Endothelial cell of umbilical vein (primary cell): ENCODE measurements at regions not wholly inside any gene's neighbourhood (a gene's known extent, or its start where the extent isn't known, plus 50 kb on each side); places are given as distances from the start of the nearest gene placed in this dataset.

ENCODE experiments used
- BruUV-seq: library from RNA; stranded (reverse); fragments of 400-500 nt; replicated peaks from 2 replicates; lab custom pipeline; 2021; lab: Mats Ljungman, UMichigan
- CTCF ChIA-PET: fragments of 300-600, 350-600 bp; sonication (Branson Sonifier 250); formaldehyde crosslinking; loops from one replicate; lab custom pipeline; 2021; ENCODE audit warnings: antibody characterized with exemption, inconsistent platforms; lab: Charles Lee
- POLR2A ChIA-PET: fragments of 300-600, 350-600 bp; sonication (Branson Sonifier 250); formaldehyde crosslinking; loops from one replicate; lab custom pipeline; 2021; ENCODE audit warnings: antibody characterized with exemption, inconsistent platforms; lab: Charles Lee
- DNase-seq: peaks from one replicate; pipeline ENCODE4 v3.0.0-alpha.2; 2011; ENCODE audit warnings: low read depth, low spot score
- FAIRE-seq: peaks from 2 replicates; lab custom pipeline; 2011; peaks lifted over from hg19 to GRCh38; lab: Jason Lieb, UNC
- H2AFZ ChIP-seq: 2 replicates; pipeline ENCODE4 v1.6.0; 2012; ENCODE audit warnings: low read depth, low read length, control low read depth, inconsistent platforms
- H3K27ac ChIP-seq: 2 replicates; pipeline ENCODE4 v1.5.1; 2011; ENCODE audit warnings: low read depth, mild to moderate bottlenecking, control low read depth, low read length, moderate library complexity; ENCODE audit not compliant: insufficient read depth
- H3K27me3 ChIP-seq, 2 experiments: 2 replicates each; pipeline versions ENCODE4 v1.6.0 to v1.6.1; 2011; ENCODE audit warnings: low read length in 2 of 2, mixed read lengths in 1 of 2; ENCODE audit not compliant: control insufficient read depth in 2 of 2, insufficient read depth in 2 of 2
- H3K36me3 ChIP-seq, 2 experiments: 2 replicates in 1 of 2; 3 replicates in 1 of 2; pipeline ENCODE4 v1.5.1; 2011; ENCODE audit warnings: low read length in 2 of 2, mild to moderate bottlenecking in 1 of 2, moderate library complexity in 1 of 2; ENCODE audit not compliant: control insufficient read depth in 2 of 2, insufficient read depth in 2 of 2; ENCODE audit errors: extremely low read depth in 1 of 2
- H3K4me1 ChIP-seq: 3 replicates; pipeline ENCODE4 v1.5.1; 2011; ENCODE audit warnings: mild to moderate bottlenecking, low read length; ENCODE audit not compliant: control insufficient read depth, insufficient read depth; ENCODE audit errors: extremely low read depth
- H3K4me2 ChIP-seq: 2 replicates; pipeline ENCODE4 v1.6.1; 2011; ENCODE audit warnings: low read length, control low read depth, mixed read lengths; ENCODE audit not compliant: insufficient read depth
- H3K4me3 ChIP-seq, 3 experiments: fragments of 200-600 bp in 1 of 3; sonication (generic), shearing (Covaris generic) in 1 of 3; replicated peaks in 1 of 3; 2 replicates each; pipeline ENCODE4 v1.5.1; 2011 to 2016; ENCODE audit warnings: control low read depth in 3 of 3, low read length in 3 of 3, mild to moderate bottlenecking in 2 of 3, inconsistent platforms in 1 of 3, low read depth in 1 of 3, moderate library complexity in 1 of 3; ENCODE audit not compliant: insufficient read depth in 1 of 3
- H3K79me2 ChIP-seq: 2 replicates; pipeline ENCODE4 v1.6.0; 2012; ENCODE audit warnings: low read length, inconsistent platforms; ENCODE audit not compliant: control insufficient read depth, insufficient read depth
- H3K9ac ChIP-seq: replicated peaks from 2 replicates; pipeline ENCODE3; 2011; ENCODE audit warnings: low read length, control low read depth; ENCODE audit not compliant: insufficient read depth; ENCODE audit errors: extremely low read depth
- H3K9me1 ChIP-seq: replicated peaks from 3 replicates; pipeline ENCODE4 v1.6.0; 2011; ENCODE audit warnings: mild to moderate bottlenecking, low read length; ENCODE audit not compliant: control insufficient read depth, insufficient read depth; ENCODE audit errors: extremely low read depth
- H3K9me3 ChIP-seq: replicated peaks from 2 replicates; pipeline ENCODE4 v1.5.1; 2012; ENCODE audit warnings: low read length, inconsistent platforms; ENCODE audit not compliant: control insufficient read depth, insufficient read depth
- H4K20me1 ChIP-seq: replicated peaks from 2 replicates; pipeline ENCODE3; 2011; ENCODE audit warnings: mild to moderate bottlenecking, low read length; ENCODE audit not compliant: control insufficient read depth, insufficient read depth; ENCODE audit errors: extremely low read depth
- CTCF ChIP-seq, 2 donors: IDR thresholded peaks; 1 replicate in 1 of 2; 2 replicates in 1 of 2; pipeline ENCODE4 v1.5.1; 2011; ENCODE audit warnings: low read length in 2 of 2, mild to moderate bottlenecking in 2 of 2, moderate library complexity in 2 of 2, control low read depth in 1 of 2, inconsistent platforms in 1 of 2, low read depth in 1 of 2; ENCODE audit not compliant: insufficient read depth in 1 of 2; ENCODE audit errors: extremely low read depth in 1 of 2
- EZH2 ChIP-seq: IDR thresholded peaks from 2 replicates; pipeline ENCODE4 v1.6.1; 2012; ENCODE audit warnings: borderline replicate concordance, low read depth, mild to moderate bottlenecking, moderate library complexity, low read length, inconsistent platforms; ENCODE audit not compliant: severe bottlenecking
- GATA2 ChIP-seq: IDR thresholded peaks from 2 replicates; pipeline ENCODE4 v1.7.0; 2011; ENCODE audit warnings: low read depth, mild to moderate bottlenecking, moderate library complexity, mixed read lengths, low read length; ENCODE audit not compliant: insufficient read length, insufficient read depth
- JUN ChIP-seq: IDR thresholded peaks from 2 replicates; pipeline ENCODE4 v1.6.1; 2011; ENCODE audit warnings: borderline replicate concordance, low read depth; ENCODE audit not compliant: insufficient read length, insufficient read depth
- MYC ChIP-seq: IDR thresholded peaks from one replicate; pipeline ENCODE4 v1.6.1; 2011; ENCODE audit warnings: mild to moderate bottlenecking, low read depth, low read length
- POLR2A ChIP-seq: IDR thresholded peaks from 2 replicates; pipeline ENCODE4 v1.6.1; 2012; ENCODE audit warnings: low read depth, mild to moderate bottlenecking, control low read depth, low read length
- POLR2AphosphoS5 ChIP-seq: IDR thresholded peaks from 2 replicates; pipeline ENCODE4 v1.6.1; 2012; ENCODE audit warnings: low read depth, mild to moderate bottlenecking, control low read depth, low read length, moderate library complexity; ENCODE audit not compliant: insufficient read depth
- dilution Hi-C: fragments of 300-500 bp; cut with MboI; formaldehyde crosslinking; loops from one replicate; pipeline ENCODE4 v1.15.0; 2019; ENCODE audit warnings: low sequenced_read_pairs; ENCODE audit not compliant: extremely low pct_ligation_motif_present
- intact Hi-C: fragments of 100-400 bp; cut with micrococcal nuclease; formaldehyde crosslinking; loops from one replicate; pipeline ENCODE4 v1.10.0; 2022
- TF ChIP-seq, protein P1 (sequence below): IDR thresholded peaks from 2 replicates; pipeline ENCODE4 v1.6.1; 2011; ENCODE audit not compliant: insufficient read depth, insufficient read length

DNA sequence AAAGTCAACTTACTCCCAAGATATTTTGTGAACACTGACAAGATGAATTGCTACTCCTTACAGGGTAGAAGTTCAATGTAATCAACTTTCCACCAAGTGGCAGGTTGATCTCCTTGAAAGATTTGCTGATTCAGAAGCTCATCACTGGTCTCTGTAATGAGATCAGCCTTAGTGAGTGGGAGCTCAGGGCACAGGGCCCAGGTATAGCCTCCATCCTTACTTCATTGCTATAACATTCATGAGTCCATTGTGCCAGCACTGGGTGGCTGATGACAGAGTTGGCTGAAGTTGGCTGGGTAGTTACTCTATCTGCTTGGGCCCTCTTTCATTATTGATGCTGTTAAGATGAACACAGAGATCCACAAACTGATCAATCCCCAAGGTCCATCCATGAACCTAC, 379.0 kb downstream of the IRS1 start:
- Histone ChIP-seq H2AFZ (no peak overlapping the region), H3K27ac (no peak overlapping the region), H3K9ac (no peak overlapping the region), H3K4me3 (no peak overlapping the region), H3K79me2 (no peaks in the 10 kb centered on the region), H4K20me1 (no peaks in the 10 kb centered on the region), H3K4me1 (no peaks in the 10 kb centered on the region), H3K9me3 (no peaks in the 10 kb centered on the region), H3K9me1 (no peaks in the 10 kb centered on the region), H3K4me2 (no peak overlapping the region), H3K27me3 (no peaks in the 10 kb centered on the region), H3K36me3 (no peaks in the 10 kb centered on the region)
- FAIRE-seq (no peak), DNase-seq (no peak)
- BruUV-seq = no TSS peak
- CTCF ChIA-PET = no interaction called here
- intact Hi-C loops (no loop called here), dilution Hi-C loops (no loop called here)
- POLR2A ChIA-PET = no interaction called here
- TF ChIP-seq, protein P1, sequence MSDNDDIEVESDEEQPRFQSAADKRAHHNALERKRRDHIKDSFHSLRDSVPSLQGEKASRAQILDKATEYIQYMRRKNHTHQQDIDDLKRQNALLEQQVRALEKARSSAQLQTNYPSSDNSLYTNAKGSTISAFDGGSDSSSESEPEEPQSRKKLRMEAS = no peak
- TF ChIP-seq JUN = no peak
- TF ChIP-seq EZH2 = no peak
- TF ChIP-seq MYC = no peak
- no peak for TF ChIP-seq CTCF (IDR thresholded peaks at IDR 0.05; ENCODE audit: extremely low read depth in 1 of 2, insufficient read depth in 1 of 2, low read depth in 1 of 2, low read length in 2 of 2)

- ChIA-PET POLR2A (no interaction called here), CTCF (no interaction called here)
- BruUV-seq = no TSS peak
- Histone ChIP-seq H3K27ac (no peak overlapping the region), H2AFZ (no peak overlapping the region), H3K9ac (no peak overlapping the region), H3K79me2 (no peaks in the 10 kb centered on the region), H4K20me1 (no peaks in the 10 kb centered on the region), H3K4me1 (no peaks in the 10 kb centered on the region), H3K36me3 (no peaks in the 10 kb centered on the region), H3K4me2 (no peak overlapping the region), H3K4me3 (no peak overlapping the region), H3K9me1 (no peaks in the 10 kb centered on the region), H3K9me3 (no peaks in the 10 kb centered on the region), H3K27me3 (no peaks in the 10 kb centered on the region)
- no peak for DNase-seq
- dilution Hi-C loops = no loop called here
- TF ChIP-seq POLR2A (no peak), EZH2 (no peak), POLR2AphosphoS5 (no peak), MYC (no peak), GATA2 (no peak), CTCF (IDR thresholded peaks at IDR 0.05; ENCODE audit: extremely low read depth in 1 of 2, insufficient read depth in 1 of 2, low read depth in 1 of 2, low read length in 2 of 2) (no peak)
- TF ChIP-seq, protein P1 = no peak
- intact Hi-C loops = no loop called here
- no peak for FAIRE-seq
Measured at GRCh38 chr2:226418521-226418920, 381.1 kb downstream of the IRS1 start.
